CMK (cell line): ENCODE measurements at regions not wholly inside any gene's neighbourhood (a gene's known extent, or its start where the extent isn't known, plus 50 kb on each side); places are given as distances from the start of the nearest gene placed in this dataset.
"Not testable (repeated sequence)": the region's sequence is repeated elsewhere in the genome, so short reads cannot be mapped to it uniquely, and the experiment has no call there.

Experiments
- DNase-seq: peaks from one replicate; pipeline ENCODE4 v3.0.0-alpha.2; 2010; ENCODE audit warnings: low read depth

- no peak for DNase-seq
Observed at GRCh38 chr6:66277400-66277799, 570.4 kb upstream of the EYS start.

DNA sequence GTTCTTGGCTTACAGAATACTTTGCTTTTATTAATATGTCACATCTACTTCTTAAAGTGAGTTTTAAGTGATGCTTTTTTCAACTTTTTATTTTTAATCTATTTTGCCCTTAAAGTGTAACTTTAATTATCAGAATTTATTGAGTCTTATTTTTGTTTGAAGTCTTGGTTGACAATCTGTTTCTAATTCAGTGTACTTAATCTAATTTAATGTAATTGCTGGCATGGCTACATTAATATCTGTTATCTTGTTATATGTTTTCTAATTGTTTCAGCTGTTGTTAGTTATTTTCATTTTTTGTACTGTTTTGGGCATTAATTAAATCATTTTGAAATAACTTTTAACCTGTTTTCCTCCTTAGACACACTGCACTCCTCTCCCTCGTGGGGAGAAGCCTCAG, 558.7 kb upstream of the EYS start:
- DNase-seq, result no peak

DNA sequence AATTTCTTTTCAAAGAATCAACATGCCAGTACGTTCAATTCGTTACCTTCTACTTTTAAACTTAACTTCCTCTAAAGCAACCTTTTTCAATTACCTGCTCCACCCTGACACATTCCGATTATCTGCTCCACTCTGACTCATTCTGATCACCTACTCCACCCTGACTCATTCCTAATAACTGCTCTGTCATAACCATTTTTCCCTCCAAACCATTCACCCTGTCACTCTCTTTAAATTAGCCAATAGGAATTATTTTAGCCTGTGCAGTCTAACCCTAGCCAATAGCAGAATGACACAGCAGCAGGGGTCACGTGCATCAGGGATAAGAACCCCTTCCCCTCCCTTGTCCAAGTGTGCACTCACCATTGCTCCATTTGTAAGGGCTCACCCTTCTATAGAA, 557.4 kb upstream of the EYS start:
- no peak for DNase-seq

GRCh38 chr6:66258731-66259487, 551.9 kb upstream of the EYS start:
- not testable (repeated sequence) for DNase-seq

DNA sequence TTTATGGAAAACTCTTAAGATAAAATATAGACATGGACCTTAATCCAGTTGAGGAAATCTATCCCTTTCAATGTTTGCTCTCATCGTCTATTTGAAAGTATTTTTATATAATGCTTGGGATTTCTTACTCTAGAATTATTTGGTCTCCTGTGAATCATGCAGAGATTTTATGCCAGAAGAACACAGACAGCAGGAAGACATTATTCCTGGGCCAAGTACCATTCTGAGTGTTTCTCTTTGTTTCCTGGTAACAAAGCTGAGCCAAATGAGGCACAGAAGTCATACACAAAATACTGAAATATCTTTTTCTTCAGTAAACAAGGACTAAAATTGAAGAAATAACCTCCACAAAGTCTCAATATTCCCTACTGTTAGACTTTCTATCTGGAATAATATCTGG, 538.2 kb upstream of the EYS start:
- DNase-seq, result no peak

- DNase-seq, result no peak
Observed at GRCh38 chr6:66238851-66239250, 531.8 kb upstream of the EYS start.

- DNase-seq, result no peak
Observed at GRCh38 chr6:66232890-66233289, 525.9 kb upstream of the EYS start.

GRCh38 chr6:66230591-66230990, 523.6 kb upstream of the EYS start:
- no peak for DNase-seq

DNA sequence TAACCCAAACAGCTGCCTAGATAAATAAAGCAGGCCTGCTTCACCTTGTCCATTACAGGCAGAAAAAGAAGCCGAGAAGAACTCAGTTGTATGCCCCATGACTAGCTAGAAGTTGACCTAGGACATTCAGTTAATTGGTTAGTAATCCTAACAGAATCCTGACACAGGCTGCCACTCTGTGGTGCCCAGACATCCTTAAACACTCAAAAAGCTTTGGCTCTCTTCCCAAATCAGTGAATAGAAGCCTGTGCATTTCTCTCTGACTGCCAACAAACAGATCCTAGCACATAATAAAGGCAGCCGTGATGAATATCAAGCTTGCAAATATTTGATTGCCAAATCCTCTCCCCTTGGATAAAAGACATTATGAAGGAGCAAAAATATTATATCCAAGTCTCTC, 519.1 kb upstream of the EYS start:
- DNase-seq, result no peak

DNA sequence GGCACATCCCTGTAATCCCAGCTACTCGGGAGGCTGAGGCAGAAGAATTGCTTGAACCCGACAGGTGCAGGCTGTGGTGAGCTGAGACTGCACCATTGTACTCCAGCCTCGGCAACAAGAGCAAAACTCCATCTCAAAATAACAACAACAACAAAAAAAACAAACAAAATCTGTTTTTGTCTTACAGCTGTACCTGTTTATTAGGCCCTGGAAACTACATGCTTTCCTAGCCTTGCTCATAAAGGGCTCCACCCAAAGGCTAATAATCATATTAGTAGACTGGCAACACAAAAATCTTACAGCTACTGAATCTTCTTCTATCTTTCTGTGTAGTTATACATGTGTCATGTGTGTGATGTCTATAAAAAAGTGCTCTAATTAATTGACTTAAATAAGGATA, 503.9 kb upstream of the EYS start:
- peak; percentile 33 for DNase-seq

GRCh38 chr6:66200390-66200789, 493.4 kb upstream of the EYS start:
- DNase-seq, result no peak

DNA sequence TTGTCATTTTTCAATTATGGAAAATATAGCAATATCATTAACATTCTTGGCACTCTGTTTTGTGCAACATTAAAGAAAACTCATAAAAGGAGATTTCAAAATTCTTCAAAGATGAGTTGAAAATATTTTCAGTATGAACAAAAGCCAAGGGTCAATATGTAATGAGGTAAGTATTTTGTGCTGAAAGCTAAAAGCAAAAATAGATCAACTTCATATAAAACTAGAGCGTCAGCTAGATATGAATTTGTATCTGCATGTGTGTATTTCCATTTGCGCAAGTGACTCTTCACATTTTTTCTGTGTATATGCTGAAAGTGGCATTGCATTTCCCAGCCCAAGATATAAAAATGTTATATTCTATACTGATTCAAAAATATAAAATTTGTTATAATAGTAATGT, 492.1 kb upstream of the EYS start:
- no peak for DNase-seq

DNA sequence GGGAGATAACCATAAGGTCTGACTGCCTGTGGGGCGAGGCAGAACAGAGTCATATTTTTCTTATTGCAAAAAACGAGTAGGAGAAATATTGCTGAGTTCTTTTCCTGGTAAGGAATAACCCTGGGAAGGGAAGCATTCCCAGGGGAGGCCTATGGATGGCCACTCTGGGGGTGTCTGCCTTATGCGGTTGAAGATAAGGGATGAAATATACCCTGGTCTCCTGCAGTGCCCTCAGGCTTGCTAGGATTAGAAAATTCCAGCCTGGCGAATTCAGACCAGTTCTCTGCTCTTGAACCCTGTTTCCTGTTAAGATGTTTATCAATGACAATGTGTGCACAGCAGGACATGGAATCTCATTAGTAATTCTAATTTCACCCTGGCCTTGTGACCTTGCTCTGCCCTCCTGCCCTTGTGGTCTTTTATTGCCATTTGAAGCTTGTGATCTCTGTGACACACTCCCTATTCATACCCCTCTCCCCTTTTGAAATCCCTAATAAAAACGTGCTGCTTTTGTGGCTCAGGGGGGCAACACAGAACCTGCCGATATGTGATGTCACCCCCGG, 491.1 kb upstream of the EYS start:
- DNase-seq, result no peak

DNA sequence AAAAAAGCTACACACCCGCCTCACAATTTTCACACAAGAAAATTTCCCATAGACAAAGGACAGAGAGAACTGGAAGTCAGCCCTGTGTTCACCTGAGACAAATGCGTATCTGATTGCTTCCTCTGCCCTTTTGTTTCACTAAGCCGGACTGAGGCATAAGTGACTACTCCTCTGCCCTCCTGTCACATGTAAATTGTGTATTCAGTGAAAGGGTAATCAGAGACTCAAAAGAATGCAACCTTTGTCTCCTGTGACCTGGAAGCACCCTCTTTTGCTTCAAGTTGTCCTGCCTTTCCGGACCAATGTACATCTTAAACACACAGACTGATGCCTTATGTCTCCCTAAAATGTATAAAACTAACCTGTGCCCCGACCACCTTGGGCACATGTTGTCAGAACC, 483.8 kb upstream of the EYS start:
- no peak for DNase-seq

DNA sequence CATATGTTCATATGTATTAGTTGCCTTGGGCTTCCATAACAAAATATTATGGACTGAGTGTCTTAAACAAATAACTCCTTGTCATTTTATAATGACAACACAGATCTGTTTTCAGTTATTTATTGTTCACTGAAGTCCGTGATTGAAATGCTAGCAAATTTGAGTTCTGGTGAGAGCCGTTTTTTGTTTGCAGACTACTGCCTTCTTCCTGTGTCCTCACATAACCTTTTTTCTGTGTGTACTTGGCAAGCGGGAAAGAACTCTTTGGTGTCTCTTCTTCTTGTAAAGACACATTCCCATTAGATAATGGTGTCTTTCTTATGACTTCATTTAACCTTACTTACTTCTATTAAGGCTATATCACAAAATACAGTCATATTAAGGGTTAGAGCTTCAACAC, 482.9 kb upstream of the EYS start:
- DNase-seq, result no peak

DNA sequence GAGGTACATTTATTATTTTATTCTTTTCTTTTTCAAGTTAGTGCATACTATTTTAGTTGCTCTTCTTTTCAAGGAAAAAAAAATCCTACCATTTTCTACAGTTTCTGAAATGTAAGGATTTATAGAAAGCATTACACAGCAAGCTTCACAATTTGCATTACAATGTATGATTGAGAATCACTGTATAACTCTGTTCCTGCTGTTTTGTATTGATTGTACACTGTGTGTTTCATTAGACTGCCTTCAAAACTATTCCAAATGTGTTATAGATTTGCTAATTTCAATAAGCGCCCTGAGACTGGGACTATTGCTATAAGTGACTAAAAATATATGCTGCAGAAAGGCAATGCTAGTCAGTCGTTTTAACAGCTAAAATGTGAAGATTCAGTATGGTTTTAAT, 479.7 kb upstream of the EYS start:
- no peak for DNase-seq

DNA sequence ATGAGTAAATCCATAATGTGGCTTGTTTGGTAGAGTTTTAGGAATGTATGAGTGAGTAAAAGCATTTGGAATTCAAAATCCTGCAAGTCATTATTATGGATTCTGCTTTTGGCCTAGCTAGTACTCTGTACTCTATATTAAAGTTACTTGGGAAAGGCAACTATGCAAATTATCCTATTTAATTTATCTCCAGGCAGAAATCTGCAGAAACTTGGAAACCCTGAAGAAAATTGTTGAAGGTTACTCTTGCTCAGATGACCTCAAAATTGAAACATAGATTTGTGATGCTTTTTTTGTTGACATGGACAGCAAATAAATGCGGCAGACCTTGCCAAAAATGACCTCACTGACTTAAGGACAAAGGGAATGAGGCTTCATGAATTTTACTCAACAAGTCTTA, 477.1 kb upstream of the EYS start:
- no peak for DNase-seq

DNA sequence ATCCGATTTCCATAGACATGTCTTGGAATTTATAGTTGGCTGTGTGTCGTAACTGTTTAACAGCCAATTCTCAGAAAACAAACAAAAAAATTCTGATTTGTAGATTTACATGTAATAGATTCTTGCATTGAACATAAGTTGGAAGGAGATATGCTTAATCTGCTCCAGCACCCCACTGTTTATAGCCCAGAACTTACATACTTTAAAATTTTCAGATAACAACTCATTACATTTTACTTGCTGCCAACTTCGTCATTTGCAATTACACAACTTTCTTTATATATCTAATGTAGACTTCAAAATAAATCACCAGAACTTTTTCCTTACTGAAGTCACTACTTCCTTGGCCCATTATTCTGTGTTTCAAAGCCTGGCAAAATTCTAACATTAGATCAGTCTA, 472.3 kb upstream of the EYS start:
- DNase-seq, result no peak

DNA sequence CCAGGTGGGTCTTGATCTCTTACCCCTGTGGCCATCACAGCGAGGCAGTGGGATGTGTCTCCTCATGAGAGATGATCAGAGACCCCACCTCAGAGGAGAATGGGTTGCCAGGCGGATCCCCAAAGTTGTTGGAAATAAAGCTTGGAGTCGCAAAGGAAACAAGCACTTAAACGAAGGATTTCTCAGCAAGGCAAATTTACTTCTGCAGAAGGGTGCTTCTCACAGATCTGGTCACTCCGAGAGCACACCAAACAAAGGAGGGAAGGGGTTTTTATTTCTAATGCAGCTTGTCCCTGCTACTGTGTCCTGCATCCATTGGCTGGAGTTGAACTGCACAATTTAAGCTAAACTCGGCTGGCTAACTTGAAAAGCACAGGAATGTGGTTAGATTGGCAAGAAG, 466.6 kb upstream of the EYS start:
- no peak for DNase-seq

- not testable (repeated sequence) for DNase-seq
Observed at GRCh38 chr6:66166713-66167112, 459.7 kb upstream of the EYS start.

GRCh38 chr6:66161546-66162108, 454.6 kb upstream of the EYS start:
- DNase-seq, result no peak

- DNase-seq, result no peak
Observed at GRCh38 chr6:66159937-66160336, 452.9 kb upstream of the EYS start.

GRCh38 chr6:66153247-66153646, 446.2 kb upstream of the EYS start:
- no peak for DNase-seq

GRCh38 chr6:66149132-66149531, 442.1 kb upstream of the EYS start:
- no peak for DNase-seq
